AG04449 (cell line): ENCODE measurements at regions not wholly inside any gene's neighbourhood (a gene's known extent, or its start where the extent isn't known, plus 50 kb on each side); places are given as distances from the start of the nearest gene placed in this dataset.

Experiments
- CTCF ChIA-PET: fragments of 350-600 bp; formaldehyde crosslinking; extraction: SDS; loops from one replicate; lab custom pipeline; 2021; ENCODE audit warnings: antibody characterized with exemption; lab: Yijun Ruan, JAX
- POLR2A ChIA-PET: fragments of 400-600, 350-600 bp; formaldehyde crosslinking; extraction: SDS; loops from one replicate; lab custom pipeline; 2020; ENCODE audit warnings: antibody characterized with exemption, inconsistent platforms; lab: Yijun Ruan, JAX
- DNase-seq: peaks from one replicate; pipeline ENCODE4 v3.0.0-alpha.2; 2010; ENCODE audit warnings: low read depth, low spot score
- H3K4me3 ChIP-seq: 2 replicates; pipeline ENCODE4 v1.5.1; 2011; ENCODE audit warnings: low read depth, mild to moderate bottlenecking, control low read depth, low read length
- TF ChIP-seq, protein P1 (sequence below): IDR thresholded peaks from one replicate; pipeline ENCODE4 v1.5.1; 2011; ENCODE audit warnings: mild to moderate bottlenecking, moderate library complexity, low read length, control low read depth, inconsistent platforms; ENCODE audit not compliant: insufficient read depth; ENCODE audit errors: missing control alignments

DNA sequence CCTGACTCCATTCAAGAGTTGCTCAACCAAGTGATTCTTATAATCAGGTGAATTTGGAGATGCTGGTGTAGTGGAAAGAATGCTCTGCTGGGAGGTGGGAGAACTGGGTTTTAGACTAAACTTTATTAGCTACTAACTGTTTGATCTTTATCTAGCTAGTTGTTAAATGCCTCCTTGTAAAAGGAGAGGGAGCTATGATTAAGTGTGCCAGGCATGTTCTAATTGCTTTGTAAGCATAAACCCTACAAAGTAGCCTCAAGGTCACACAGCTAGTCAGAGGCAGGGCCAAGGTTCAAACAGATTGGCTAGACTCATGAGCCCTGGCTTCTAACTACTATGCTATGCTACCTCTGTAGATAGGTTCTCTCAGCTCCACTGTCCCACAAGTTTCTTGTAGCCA is 105.5 kb downstream of the NXPE2 start:
- TF ChIP-seq, protein P1, sequence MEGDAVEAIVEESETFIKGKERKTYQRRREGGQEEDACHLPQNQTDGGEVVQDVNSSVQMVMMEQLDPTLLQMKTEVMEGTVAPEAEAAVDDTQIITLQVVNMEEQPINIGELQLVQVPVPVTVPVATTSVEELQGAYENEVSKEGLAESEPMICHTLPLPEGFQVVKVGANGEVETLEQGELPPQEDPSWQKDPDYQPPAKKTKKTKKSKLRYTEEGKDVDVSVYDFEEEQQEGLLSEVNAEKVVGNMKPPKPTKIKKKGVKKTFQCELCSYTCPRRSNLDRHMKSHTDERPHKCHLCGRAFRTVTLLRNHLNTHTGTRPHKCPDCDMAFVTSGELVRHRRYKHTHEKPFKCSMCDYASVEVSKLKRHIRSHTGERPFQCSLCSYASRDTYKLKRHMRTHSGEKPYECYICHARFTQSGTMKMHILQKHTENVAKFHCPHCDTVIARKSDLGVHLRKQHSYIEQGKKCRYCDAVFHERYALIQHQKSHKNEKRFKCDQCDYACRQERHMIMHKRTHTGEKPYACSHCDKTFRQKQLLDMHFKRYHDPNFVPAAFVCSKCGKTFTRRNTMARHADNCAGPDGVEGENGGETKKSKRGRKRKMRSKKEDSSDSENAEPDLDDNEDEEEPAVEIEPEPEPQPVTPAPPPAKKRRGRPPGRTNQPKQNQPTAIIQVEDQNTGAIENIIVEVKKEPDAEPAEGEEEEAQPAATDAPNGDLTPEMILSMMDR = no peak
- no peak for DNase-seq
- no peak overlapping the region for H3K4me3 ChIP-seq
- ChIA-PET CTCF (interaction anchor here (2.4 kb wide), 1 partner anchor 9 kb away, joined by 13 read pairs; no protein-coding TSS in a partner anchor), POLR2A (no interaction called here)

GRCh38 chr11:114784216-114784615 is 105.9 kb downstream of the NXPE2 start:
- CTCF ChIA-PET = interaction anchor here (2.4 kb wide), 1 partner anchor 9 kb away, joined by 13 read pairs; no protein-coding TSS in a partner anchor
- POLR2A ChIA-PET = no interaction called here
- no peak for DNase-seq
- TF ChIP-seq, protein P1 = no peak
- H3K4me3 ChIP-seq = no peak overlapping the region

- TF ChIP-seq, protein P1 = no peak
- CTCF ChIA-PET = interaction anchor here (2.4 kb wide), 1 partner anchor 10 kb away, joined by 13 read pairs; no protein-coding TSS in a partner anchor
- POLR2A ChIA-PET = no interaction called here
- no peak for DNase-seq
- H3K4me3 ChIP-seq = no peak overlapping the region
Observed at GRCh38 chr11:114784891-114785290, 106.6 kb downstream of the NXPE2 start.

GRCh38 chr11:114785820-114786219 is 107.5 kb downstream of the NXPE2 start:
- POLR2A ChIA-PET = no interaction called here
- TF ChIP-seq, protein P1 = no peak
- CTCF ChIA-PET = no interaction called here
- no peak for DNase-seq
- H3K4me3 ChIP-seq = no peak overlapping the region

DNA sequence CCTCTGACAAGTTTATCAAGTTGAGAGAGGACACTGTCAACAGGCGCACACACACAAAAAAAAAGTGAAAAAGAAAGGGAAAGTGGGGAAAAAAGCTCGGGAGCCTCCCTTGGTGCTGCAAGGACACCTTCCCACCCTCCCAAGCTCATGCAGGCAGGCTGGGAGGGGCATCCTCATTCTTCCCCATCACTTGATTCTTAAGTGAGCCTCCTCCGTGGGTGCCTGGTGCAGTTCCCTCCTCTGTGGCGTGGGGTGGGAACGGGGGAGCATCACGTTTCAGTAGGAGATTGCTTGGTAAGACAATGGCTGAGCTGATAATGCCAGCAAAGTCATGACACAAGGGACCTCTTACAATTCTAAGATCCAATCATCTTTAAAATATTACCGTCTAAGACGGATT is 108.8 kb downstream of the NXPE2 start:
- CTCF ChIA-PET = no interaction called here
- POLR2A ChIA-PET = no interaction called here
- no peak for DNase-seq
- H3K4me3 ChIP-seq = no peak overlapping the region
- TF ChIP-seq, protein P1 = no peak

DNA sequence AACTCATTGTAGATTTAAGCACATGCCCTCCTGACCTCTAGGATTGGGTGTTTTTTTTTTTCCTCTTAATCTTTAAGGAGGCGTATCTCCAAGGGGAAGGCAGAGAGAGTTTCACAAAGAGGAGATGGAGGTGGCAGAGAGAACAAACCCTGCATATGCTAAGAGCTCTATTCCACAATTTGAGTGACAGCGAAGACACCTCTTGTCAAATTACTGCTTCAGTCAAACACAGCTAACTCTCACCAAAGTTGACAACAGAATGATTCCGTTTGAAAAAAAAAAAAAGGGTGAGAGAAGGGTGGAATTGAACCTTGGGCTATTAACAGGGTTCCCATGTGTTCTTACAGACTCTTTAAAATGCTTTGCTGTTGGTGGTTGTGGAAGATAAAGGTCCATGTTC is 112.6 kb downstream of the NXPE2 start:
- ChIA-PET POLR2A (no interaction called here), CTCF (no interaction called here)
- no peak overlapping the region for H3K4me3 ChIP-seq
- TF ChIP-seq, protein P1 = no peak
- no peak for DNase-seq
